Neural progenitor cell (in vitro differentiated cells): ENCODE measurements at regions not wholly inside any gene's neighbourhood (a gene's known extent, or its start where the extent isn't known, plus 50 kb on each side); places are given as distances from the start of the nearest gene placed in this dataset.

Experiments
- EZH2 ChIP-seq: fragments of 200-600 bp; sonication (generic); IDR thresholded peaks from 2 replicates; pipeline ENCODE4 v1.6.1; 2017; ENCODE audit warnings: antibody characterized with exemption, mild to moderate bottlenecking, moderate library complexity
- TF ChIP-seq, protein P1 (sequence below): fragments of 200-600 bp; sonication (generic); IDR thresholded peaks from 2 replicates; pipeline ENCODE4 v1.5.1; 2017; ENCODE audit warnings: antibody characterized with exemption, mild to moderate bottlenecking

DNA sequence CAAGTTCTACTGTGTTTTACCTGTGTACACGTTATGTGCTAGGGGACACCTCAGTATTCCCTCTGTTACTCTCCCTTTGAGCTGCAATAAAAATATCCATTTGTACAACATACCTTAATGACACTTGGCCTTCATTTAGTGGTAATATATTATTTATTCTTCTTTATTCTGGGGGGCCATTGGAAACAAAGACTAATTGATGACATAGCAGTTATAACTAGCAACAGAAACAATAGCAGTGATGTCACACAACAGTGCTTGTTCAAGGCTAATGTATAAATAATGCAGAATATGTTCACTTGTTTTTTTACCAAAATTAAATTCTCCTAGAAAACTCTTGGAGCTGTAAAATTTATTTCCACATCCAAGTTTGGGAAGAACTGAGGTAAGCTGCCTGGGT lies 92.2 kb upstream of the FAM83B start:
- TF ChIP-seq, protein P1, sequence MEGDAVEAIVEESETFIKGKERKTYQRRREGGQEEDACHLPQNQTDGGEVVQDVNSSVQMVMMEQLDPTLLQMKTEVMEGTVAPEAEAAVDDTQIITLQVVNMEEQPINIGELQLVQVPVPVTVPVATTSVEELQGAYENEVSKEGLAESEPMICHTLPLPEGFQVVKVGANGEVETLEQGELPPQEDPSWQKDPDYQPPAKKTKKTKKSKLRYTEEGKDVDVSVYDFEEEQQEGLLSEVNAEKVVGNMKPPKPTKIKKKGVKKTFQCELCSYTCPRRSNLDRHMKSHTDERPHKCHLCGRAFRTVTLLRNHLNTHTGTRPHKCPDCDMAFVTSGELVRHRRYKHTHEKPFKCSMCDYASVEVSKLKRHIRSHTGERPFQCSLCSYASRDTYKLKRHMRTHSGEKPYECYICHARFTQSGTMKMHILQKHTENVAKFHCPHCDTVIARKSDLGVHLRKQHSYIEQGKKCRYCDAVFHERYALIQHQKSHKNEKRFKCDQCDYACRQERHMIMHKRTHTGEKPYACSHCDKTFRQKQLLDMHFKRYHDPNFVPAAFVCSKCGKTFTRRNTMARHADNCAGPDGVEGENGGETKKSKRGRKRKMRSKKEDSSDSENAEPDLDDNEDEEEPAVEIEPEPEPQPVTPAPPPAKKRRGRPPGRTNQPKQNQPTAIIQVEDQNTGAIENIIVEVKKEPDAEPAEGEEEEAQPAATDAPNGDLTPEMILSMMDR: no peak
- TF ChIP-seq EZH2: no peak
